Spleen (tissue), 7 donors: ENCODE measurements at regions not wholly inside any gene's neighbourhood (a gene's known extent, or its start where the extent isn't known, plus 50 kb on each side); places are given as distances from the start of the nearest gene placed in this dataset.

Experiments
- CTCF ChIP-seq, 11 experiments: fragments of 200-600 bp in 7 of 11; fragments of 450-650 bp in 4 of 11; sonication (generic) in 4 of 11; IDR thresholded peaks in 8 of 11; conservative IDR thresholded peaks in 3 of 11; 1 replicate in 7 of 11; 2 replicates in 4 of 11; pipeline versions ENCODE4 v1.4.0 to v1.8.0; 2016 to 2021; ENCODE audit warnings: antibody characterized with exemption in 11 of 11, inconsistent platforms in 4 of 11, mild to moderate bottlenecking in 1 of 11
- POLR2A ChIP-seq, 3 donors: fragments of 450-650 bp; IDR thresholded peaks; one replicate each; pipeline ENCODE4 v1.5.1; 2017; ENCODE audit warnings: antibody characterized with exemption in 3 of 3, mild to moderate bottlenecking in 1 of 3
- POLR2AphosphoS5 ChIP-seq, 3 donors: sonication (generic); formaldehyde crosslinking; IDR thresholded peaks; one replicate each; pipeline ENCODE4 v1.5.1; 2017; ENCODE audit warnings: antibody characterized with exemption in 3 of 3
- donor health status: DM: no; HTN: no; CAD: no; lungs with moderate emphysema.
- donor health status: DM: no; HTN: no; CAD: no.
- donor health status: DM: no; HTN: no; CAD: no.

- TF ChIP-seq POLR2AphosphoS5 (IDR thresholded peaks at IDR 0.05): no peak
- no peak for TF ChIP-seq CTCF (IDR thresholded peaks at IDR 0.05 in 8 of 11, conservative IDR thresholded peaks at IDR 0.05 in 3 of 11)
- no peak for TF ChIP-seq POLR2A (IDR thresholded peaks at IDR 0.05)
These were observed 1829.0 kb upstream of the MIR17HG start for GRCh38 chr13:89518289-89519077.
